Spinal cord (tissue), 9 donors: ENCODE measurements at regions not wholly inside any gene's neighbourhood (a gene's known extent, or its start where the extent isn't known, plus 50 kb on each side); places are given as distances from the start of the nearest gene placed in this dataset.

ENCODE experiments used
- DNase-seq, 6 donors: peaks; one replicate each; pipeline versions ENCODE4 v3.0.0 to v3.0.0-alpha.2; 2013 to 2015; ENCODE audit warnings: low spot score in 6 of 6, low read depth in 4 of 6
- H3K27ac ChIP-seq: one replicate; pipeline ENCODE4 v1.5.1; 2013; ENCODE audit warnings: low read depth, low read length, control low read depth
- H3K27me3 ChIP-seq: one replicate; pipeline ENCODE4 v1.6.1; 2013; ENCODE audit warnings: low read length; ENCODE audit not compliant: control insufficient read depth, insufficient read depth
- H3K36me3 ChIP-seq: one replicate; pipeline ENCODE4 v1.6.1; 2013; ENCODE audit warnings: low read length; ENCODE audit not compliant: control insufficient read depth, insufficient read depth
- H3K4me1 ChIP-seq: one replicate; pipeline ENCODE4 v1.6.1; 2013; ENCODE audit warnings: low read length; ENCODE audit not compliant: control insufficient read depth, insufficient read depth
- H3K4me3 ChIP-seq: one replicate; pipeline ENCODE4 v1.5.1; 2013; ENCODE audit warnings: low read depth, low read length, control low read depth
- H3K9me3 ChIP-seq: one replicate; pipeline ENCODE4 v1.6.1; 2013; ENCODE audit warnings: low read length; ENCODE audit not compliant: control insufficient read depth, insufficient read depth
- WGBS: methylation state at CpG from one replicate; pipeline ENCODE4 v1.1.5; 2013; ENCODE audit warnings: missing lambda C conversion rate; ENCODE audit not compliant: insufficient coverage; 5-methylcytosine and 5-hydroxymethylcytosine counted together
- donor health status: healthy.

- no peak for DNase-seq
- Histone ChIP-seq H3K9me3 (no peaks in the 10 kb centered on the region), H3K27me3 (no peaks in the 10 kb centered on the region), H3K4me3 (no peak overlapping the region), H3K36me3 (no peaks in the 10 kb centered on the region), H3K27ac (no peak overlapping the region), H3K4me1 (no peaks in the 10 kb centered on the region)
- WGBS, result 100% methylated on average over 1 of the region's 5 CpGs
Measured at GRCh38 chr10:111551001-111551400, 474.2 kb downstream of the ADRA2A start.

GRCh38 chr10:111556666-111557065 is 479.8 kb downstream of the ADRA2A start:
- Histone ChIP-seq H3K27ac (no peak overlapping the region), H3K9me3 (no peaks in the 10 kb centered on the region), H3K4me1 (no peaks in the 10 kb centered on the region), H3K27me3 (no peaks in the 10 kb centered on the region), H3K4me3 (no peak overlapping the region), H3K36me3 (no peaks in the 10 kb centered on the region)
- DNase-seq, result no peak
- no CpG with 5 or more reads among the region's 3 CpGs for WGBS

- H3K27ac ChIP-seq, result no peak overlapping the region
Measured at GRCh38 chr10:111558211-111558610, 481.4 kb downstream of the ADRA2A start.

GRCh38 chr10:111560027-111560426 is 483.2 kb downstream of the ADRA2A start:
- no peaks in the 10 kb centered on the region for H3K27me3 ChIP-seq
- no peak for DNase-seq
- H3K4me1 ChIP-seq, result no peaks in the 10 kb centered on the region
- H3K27ac ChIP-seq, result no peak overlapping the region
- H3K36me3 ChIP-seq, result no peaks in the 10 kb centered on the region
- H3K4me3 ChIP-seq, result no peak overlapping the region
- no peaks in the 10 kb centered on the region for H3K9me3 ChIP-seq
- WGBS, result no CpG with 5 or more reads among the region's 4 CpGs

More at GRCh38 chr10:111558211-111558610, 481.4 kb downstream of the ADRA2A start:
- Histone ChIP-seq H3K36me3 (no peaks in the 10 kb centered on the region), H3K27me3 (no peaks in the 10 kb centered on the region), H3K4me3 (no peak overlapping the region), H3K4me1 (no peaks in the 10 kb centered on the region), H3K9me3 (no peaks in the 10 kb centered on the region)
- DNase-seq, result peak in 1 of 6 donors; percentile 48
- 79% methylated on average over 3 of the region's 4 CpGs for WGBS

GRCh38 chr10:111561124-111561523 is 484.3 kb downstream of the ADRA2A start:
- Histone ChIP-seq H3K36me3 (no peaks in the 10 kb centered on the region), H3K4me3 (no peak overlapping the region), H3K27me3 (no peaks in the 10 kb centered on the region), H3K9me3 (no peaks in the 10 kb centered on the region), H3K4me1 (no peaks in the 10 kb centered on the region), H3K27ac (no peak overlapping the region)
- WGBS, result no CpG with 5 or more reads among the region's 1 CpG
- no peak for DNase-seq

- no peaks in the 10 kb centered on the region for H3K36me3 ChIP-seq
- no peaks in the 10 kb centered on the region for H3K4me1 ChIP-seq
- no peaks in the 10 kb centered on the region for H3K9me3 ChIP-seq
- no peak overlapping the region for H3K4me3 ChIP-seq
- DNase-seq, result no peak
- no peak overlapping the region for H3K27ac ChIP-seq
- H3K27me3 ChIP-seq, result no peaks in the 10 kb centered on the region
Measured at GRCh38 chr10:111565542-111565941, 488.7 kb downstream of the ADRA2A start.

GRCh38 chr10:111578076-111578475 is 501.2 kb downstream of the ADRA2A start:
- Histone ChIP-seq H3K9me3 (no peaks in the 10 kb centered on the region), H3K4me1 (no peaks in the 10 kb centered on the region), H3K27me3 (no peaks in the 10 kb centered on the region), H3K4me3 (no peak overlapping the region), H3K27ac (no peak overlapping the region), H3K36me3 (no peaks in the 10 kb centered on the region)
- 40% methylated on average over 1 of the region's 3 CpGs for WGBS
- no peak for DNase-seq

GRCh38 chr10:111579473-111579872 is 502.6 kb downstream of the ADRA2A start:
- no peak overlapping the region for H3K27ac ChIP-seq
- 100% methylated on average over 1 of the region's 1 CpG for WGBS
- no peaks in the 10 kb centered on the region for H3K36me3 ChIP-seq
- DNase-seq, result no peak
- no peak overlapping the region for H3K4me3 ChIP-seq
- H3K4me1 ChIP-seq, result no peaks in the 10 kb centered on the region
- H3K27me3 ChIP-seq, result no peaks in the 10 kb centered on the region
- no peaks in the 10 kb centered on the region for H3K9me3 ChIP-seq

GRCh38 chr10:111590703-111591102 is 513.9 kb downstream of the ADRA2A start:
- Histone ChIP-seq H3K4me3 (no peak overlapping the region), H3K4me1 (no peaks in the 10 kb centered on the region), H3K9me3 (no peaks in the 10 kb centered on the region), H3K27ac (no peak overlapping the region), H3K27me3 (no peaks in the 10 kb centered on the region), H3K36me3 (no peaks in the 10 kb centered on the region)
- WGBS, result no CpG with 5 or more reads among the region's 3 CpGs
- no peak for DNase-seq

GRCh38 chr10:111593578-111593977 is 516.7 kb downstream of the ADRA2A start:
- 100% methylated on average over 3 of the region's 3 CpGs for WGBS
- DNase-seq, result peak in 1 of 6 donors; percentile 75
- H3K27me3 ChIP-seq, result no peaks in the 10 kb centered on the region

More at GRCh38 chr10:111593578-111593977, 516.7 kb downstream of the ADRA2A start:
- Histone ChIP-seq H3K9me3 (no peaks in the 10 kb centered on the region), H3K4me3 (no peak overlapping the region), H3K27ac (no peak overlapping the region), H3K4me1 (peaks cover 3% of the 10 kb centered on the region), H3K36me3 (no peaks in the 10 kb centered on the region)
